ENCODE measurements at regions not wholly inside any gene's neighbourhood (a gene's known extent, or its start where the extent isn't known, plus 50 kb on each side); places are given as distances from the start of the nearest gene placed in this dataset.
"Not testable (repeated sequence)": the region's sequence is repeated elsewhere in the genome, so short reads cannot be mapped to it uniquely, and the experiment has no call there.

DNA sequence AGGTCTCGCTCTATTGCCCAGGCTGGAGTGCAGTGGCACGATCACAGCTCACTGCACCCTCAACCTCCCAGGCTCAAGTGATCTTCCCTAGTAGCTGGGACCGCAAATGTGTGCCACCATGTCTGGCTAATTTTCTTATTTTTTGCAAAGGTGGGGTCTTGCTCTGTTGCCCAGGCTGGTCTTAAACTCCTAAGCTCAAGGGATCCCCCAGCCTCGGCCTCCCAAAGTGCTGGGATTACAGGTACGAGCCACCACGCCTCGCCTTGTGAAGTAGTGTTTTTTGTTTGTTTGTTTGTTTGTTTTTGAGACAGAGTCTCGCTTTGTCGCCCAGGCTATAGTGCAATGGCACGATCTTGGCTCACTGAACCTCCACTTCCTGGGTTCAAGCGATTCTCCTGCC, 125.5 kb downstream of the HAUS1 start:
- DNase-seq: not testable (repeated sequence)

DNA sequence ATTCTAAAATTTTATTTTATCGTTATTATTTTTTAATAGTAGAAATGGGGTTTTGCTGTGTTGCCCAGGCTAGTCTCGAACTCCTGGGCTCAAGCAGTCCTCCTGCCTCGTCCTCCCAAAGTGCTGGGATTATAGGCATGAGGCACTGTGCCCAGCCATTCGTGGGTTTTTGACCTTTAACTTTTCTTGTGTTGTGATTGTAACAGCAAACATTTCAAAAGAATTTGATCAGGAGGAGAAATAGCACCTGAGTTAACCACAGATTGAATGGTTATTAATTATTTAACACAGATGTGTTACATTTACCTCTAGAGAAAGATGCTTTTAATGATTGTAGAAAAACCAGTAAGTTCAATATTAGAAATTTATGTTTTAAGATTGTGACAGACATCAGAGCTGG, 132.0 kb downstream of the HAUS1 start:
- DNase-seq: no peak

DNA sequence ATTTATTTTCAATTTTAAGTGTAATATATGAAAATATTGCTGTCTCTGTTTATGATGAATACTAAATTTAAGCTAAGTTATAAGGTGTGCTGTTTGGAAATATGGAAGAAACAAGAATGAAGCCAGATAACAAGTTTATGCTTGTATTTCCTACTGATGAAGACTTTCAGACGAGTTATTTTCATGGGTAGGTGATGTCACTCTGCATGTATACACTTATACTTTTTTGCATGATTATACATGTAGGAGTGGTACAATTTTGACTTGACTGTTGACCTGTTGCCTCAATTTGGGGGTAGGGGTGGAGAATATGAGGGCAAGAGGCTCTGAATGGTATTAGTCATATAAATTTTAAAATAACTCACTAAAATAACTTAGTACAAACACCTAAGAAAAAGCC, 133.7 kb downstream of the HAUS1 start:
- no peak for DNase-seq

DNA sequence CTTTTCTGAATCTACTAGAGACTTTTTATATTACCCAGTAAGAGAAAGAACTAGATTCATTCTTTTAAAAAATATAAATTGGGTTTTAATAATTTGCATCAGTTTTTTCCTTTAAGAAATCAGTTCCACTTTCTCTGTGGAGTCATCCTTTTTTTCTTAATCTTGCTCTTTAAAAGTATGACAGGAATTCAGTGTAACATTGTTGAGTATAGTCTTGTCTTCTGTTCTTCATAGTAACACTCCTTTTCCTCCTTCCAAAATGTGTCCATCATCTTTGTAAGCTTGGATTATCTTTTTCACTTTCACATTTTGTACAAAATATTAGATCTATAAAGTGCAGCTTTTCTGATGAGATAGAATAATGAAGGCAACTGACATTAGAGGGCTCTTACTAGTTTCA, 135.4 kb downstream of the HAUS1 start:
- no peak for DNase-seq

DNA sequence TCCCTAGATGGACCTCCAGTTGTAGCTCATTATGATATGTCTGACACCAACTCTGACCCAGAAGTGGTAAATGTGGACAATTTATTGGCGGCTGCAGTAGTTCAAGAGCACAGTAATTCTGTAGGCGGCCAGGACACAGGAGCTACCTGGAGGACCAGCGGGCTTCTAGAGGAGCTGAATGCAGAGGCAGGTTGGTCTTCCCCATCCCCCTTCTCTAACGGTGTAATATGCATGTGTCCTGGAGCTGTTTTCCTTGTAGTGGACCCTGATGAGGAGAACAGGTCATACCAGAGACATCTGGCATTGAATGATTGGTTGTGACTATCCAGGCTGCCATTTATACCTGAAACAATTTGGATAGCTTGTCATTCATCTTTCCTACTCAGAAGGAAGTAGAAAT, 135.8 kb downstream of the HAUS1 start:
- no peak for DNase-seq

DNA sequence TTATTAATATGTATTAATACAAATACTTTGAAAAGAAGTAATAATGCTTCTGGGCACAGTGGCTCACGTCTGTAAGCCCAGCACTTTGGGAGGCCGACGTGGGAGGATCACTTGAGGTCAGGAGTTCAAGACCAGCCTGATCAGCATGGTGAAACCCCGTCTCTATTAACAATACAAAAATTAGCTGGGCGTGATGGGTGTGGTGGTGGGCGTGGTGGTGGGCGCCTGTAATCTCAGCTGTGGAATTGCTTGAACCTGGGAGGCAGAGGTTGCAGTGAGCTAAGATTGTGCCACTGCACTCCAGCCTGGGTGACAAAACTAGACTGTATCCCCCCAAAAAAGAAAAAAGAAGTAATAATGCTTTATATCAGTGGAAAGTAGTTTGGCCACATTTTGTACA, 137.2 kb downstream of the HAUS1 start:
- not testable (repeated sequence) for DNase-seq

DNA sequence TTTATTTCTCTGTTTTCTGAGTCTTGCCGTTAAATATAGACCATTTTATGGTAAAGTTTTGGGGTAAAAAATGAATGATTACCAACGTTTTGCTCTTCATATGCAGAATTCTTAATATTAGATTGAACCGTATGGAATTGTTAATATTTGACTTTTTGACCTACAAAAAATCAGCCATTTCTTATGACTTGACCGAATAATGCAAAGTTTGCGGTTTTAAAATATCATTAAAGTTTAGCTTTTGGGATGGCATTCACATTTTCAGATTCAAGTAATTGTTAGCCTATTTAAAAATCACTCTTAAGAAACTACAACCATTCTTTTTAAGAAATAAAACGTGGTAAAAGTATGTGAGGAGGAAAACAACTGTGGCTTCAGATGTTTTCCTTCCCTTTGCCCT, 138.0 kb downstream of the HAUS1 start:
- DNase-seq: no peak

DNA sequence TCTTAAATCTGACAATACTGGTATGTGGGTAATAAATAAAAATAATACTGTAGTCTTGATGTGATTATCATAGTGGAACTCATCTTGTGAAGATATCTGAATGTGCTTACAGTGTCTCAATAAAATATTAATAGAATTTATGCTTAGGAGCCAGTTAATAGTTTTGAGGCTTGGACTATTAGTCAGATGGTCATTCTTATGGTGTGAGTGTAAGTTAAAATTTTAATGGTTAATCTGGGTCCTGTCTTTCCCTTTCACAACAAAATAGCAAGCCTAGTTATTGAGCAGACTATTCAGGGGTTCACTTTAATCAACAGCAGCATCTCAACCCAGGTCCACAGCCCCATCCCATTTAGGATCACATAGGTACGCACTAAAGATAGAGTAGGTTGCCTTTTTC, 138.9 kb downstream of the HAUS1 start:
- DNase-seq: no peak

DNA sequence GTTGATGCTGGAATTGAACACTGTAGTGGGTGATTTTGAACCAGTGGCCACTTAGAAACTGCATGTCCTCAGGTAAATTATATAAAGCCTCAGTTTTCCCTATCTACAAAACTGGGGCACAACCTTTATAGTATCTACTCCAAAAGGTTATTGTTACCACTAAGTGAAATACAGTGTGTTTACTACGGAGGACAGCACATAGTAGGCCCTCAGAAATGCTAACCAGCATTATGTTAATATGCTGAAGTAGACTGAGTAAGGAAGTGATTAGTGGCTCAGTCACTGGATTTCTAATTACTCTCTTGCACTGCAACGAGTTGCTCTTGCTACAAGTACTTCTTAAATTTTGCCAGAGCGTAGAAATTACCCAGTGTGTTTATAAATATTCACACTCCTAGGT, 139.5 kb downstream of the HAUS1 start:
- no peak for DNase-seq

DNA sequence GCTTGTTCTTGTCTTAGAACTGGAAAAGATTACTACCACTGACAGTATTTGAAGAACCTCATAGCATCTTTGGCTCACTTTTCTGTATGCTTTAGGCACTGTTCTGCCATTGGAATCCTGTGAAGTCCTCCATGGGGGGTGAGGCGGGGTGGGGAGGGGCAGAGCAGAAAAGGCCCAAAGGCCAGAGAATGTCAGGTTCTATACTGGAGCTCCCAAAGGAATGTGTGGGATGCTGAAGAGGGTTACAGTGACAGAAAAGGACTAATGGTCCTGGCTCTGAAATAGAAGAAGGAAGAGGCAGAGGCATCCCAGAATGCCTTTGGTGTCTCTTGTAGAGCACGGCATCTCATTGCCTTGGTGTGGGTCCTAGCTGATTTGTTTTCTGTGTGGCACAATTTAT, 141.9 kb downstream of the HAUS1 start:
- no peak for DNase-seq

DNA sequence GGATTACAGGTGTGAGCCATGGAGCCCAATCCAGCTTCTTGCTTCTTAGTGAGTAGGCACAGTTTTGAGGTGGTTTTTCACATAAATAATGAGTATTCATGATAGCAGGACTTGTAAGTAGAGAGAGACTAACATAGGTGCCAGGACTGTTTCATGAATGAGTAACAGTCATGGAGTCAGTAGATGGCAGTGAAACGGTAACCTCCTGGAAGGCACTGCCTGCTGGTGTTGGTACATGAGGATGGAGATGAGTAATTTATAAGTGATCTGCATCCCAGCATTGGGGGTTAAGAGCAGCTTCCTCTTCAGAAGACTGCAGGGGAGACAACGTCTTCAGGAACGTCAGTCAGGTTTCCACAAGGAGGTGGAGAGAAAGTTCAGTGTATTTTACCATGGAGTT, 143.8 kb downstream of the HAUS1 start:
- DNase-seq: no peak

DNA sequence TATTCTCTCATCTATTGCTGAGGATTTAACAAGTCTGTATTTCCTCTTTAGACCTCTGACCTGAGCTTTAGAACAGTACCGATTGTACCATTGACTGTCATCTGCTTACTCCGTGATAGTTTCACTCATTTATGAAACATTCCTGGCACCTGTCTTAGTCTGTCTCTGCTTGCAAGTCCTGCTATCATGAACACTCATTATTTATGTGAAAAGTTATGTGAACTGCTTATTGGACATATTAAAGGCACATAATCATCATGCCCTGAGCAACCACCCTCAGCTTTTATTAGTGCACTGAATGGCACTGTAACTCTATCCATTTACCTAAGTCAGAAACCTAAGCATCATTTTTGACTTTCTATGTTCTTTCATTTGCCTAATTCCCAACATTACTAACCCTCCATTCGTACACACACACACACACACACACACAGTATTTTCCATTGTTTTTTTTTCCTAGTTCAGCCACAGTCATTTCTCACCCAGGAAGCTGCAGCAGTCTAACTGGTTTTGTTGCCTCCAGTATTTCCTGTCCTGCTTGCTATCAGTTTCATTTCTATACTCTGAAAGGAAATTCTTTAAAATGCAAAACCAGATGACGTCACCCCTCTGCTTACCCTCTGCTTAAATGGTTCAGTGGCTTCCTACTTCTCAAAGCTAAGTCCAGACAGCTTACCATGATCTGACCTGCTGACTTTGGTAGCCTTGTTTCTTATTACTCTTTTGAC, 146.1 kb downstream of the HAUS1 start:
- DNase-seq: peak; percentile 33

DNA sequence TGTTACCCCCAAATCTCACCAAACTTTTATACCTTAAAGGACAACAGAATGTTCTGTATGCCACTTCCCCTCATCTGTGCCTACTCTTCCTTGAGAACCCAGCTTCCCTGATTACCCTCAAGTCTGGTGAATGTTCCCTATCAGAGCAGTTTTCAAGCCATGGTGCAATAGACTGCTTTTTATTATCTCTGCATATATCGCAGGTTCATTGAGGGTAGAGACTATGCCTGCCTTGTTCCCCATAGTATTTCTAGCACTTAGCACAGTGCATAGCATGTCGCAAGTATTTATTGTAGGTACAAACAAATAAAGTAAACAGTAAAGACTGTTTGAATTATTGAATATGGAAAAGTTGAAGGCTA, 146.6 kb downstream of the HAUS1 start:
- DNase-seq: no peak

DNA sequence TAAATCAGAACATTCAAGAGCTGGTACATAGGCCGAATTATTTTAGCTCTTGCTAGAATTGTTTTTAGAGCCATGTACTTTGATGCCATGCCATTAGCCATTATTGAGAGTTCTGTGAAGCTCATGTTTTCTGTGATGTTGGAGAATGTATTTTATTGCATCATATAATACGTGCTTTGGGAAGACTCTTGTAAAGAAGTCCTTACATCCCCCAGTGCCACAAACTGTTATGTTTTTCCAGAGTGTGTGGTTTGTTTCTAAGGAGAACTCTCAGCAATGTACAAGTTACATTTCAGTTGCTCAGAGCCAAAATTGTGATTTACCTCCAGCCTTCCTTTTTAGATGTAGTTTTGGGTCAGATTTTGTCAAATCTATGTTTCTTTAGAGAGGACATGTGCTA, 148.6 kb downstream of the HAUS1 start:
- no peak for DNase-seq

DNA sequence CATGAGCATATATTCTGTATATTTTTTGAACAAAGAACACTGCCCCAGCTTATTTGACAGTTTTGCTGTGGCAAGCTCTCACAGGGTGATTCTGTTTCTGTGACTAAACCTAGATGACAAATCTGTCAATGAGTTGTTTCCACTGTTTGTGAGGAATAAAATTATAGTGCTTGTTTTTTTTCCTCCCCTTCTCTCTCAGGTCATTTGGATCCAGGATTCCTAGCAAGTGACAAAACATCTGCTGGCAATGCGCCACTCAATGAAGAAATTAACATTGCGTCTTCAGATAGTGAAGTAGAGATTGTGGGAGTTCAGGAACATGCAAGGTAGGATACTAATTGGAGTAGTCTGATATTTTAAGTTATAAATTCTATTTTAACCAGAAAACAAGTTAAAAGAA, 149.3 kb downstream of the HAUS1 start:
- DNase-seq: no peak

DNA sequence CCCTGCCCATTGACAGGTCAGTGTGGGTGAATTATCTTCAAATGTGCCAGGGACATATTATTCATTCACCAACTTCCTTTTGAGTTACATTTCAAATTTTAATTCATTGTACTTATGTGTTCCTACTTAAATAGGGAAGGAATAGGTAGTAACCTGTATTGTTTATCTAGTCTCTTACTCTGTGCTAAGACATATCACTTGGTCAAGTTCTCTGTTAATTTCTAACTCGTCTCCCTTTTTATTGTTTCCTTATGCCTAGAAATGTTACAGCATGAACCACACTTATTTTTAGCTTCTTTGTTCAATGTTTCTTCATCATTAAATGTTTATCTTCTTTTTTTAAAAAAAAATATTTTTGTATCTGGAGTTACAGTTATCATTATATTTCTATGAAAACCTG, 151.9 kb downstream of the HAUS1 start:
- no peak for DNase-seq

DNA sequence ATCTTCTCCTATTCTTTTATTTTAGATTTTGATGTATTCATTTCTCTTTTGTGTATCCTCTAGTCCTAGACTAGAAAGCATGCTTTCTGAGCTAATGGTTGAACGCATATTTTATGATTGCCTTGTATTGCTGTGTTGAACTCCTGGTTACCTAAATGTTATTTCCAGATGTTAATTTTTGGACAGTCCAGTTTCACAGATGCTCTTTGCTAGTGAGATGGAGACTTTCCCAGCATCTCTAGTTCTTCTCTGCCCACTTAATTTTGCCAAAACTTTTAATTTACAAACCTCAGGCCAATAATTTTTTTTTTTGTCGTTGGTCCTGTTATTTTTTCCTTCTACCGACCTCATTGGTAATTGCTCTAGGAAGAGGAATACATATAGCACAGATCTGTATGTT, 153.2 kb downstream of the HAUS1 start:
- no peak for DNase-seq

DNA sequence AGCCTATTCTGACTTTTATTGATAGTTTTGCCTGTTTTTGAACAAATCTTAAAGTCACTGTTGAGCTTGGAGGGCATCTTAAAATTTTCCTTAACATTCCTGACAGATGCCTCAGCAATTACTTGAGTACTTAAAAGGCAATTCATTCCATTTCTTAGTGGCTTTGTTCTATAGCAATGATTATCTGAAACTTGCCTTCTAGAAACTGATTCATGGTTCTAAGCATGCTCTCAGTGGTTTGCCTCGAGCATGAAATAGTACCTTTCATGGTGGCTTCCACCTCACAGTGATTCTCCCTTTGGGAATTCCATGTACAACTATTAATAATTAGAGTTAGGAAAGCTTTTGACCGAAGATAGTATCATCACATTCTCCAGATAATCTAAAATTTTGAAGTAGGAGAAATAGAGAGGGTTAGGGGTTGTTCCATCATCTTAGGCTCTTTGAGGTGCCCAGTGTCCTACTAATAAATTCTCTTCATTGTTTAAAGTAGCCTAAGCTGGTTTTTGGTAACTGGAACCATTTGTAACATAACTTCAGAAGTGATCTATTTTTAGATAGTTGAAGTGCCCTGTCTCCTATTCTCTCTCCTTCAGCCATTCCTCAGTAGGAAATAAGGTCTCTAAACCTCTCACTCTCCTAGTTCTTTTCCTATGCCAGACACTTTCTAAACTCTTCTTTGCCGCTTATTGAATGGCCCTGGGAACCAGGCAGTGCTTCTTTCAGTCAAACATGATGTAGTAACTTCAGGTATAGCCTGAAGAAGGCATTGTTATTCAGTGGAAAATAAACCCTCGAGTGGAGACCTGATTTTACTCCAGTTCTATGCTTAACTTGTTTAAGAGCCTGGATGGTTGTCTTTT, 156.1 kb downstream of the HAUS1 start:
- DNase-seq: no peak

DNA sequence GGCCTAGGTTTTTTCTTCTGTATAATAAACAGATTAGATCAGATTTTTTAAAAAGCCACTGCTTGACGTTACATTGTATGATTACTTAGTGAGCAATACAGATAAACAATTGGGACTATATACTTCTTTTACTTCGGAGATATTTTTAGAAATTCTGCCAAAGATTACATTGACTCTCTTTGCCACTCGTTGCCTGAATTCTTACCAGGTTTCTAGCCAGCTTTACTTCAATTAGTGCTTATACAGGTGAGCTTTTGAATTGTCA, 156.6 kb downstream of the HAUS1 start:
- DNase-seq: no peak

DNA sequence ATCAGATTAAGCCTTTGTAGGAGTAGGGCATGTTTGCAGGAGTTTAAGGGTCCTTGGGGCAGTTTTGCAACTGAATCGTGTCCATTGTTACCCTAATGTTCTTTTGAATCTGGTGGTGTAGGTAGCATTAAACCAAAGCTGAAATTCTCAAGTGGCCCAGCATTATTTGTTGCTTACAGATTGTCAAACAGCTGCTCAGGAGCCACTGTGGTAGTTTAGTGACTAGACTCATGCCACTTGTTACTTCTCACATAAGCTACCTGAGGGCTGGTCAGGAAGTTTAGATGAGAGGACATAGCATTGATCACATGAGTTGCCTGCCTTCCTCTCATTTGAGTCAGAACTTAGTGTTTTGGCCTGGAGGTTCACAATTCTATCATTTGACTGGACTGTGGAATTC, 157.6 kb downstream of the HAUS1 start:
- DNase-seq: no peak

DNA sequence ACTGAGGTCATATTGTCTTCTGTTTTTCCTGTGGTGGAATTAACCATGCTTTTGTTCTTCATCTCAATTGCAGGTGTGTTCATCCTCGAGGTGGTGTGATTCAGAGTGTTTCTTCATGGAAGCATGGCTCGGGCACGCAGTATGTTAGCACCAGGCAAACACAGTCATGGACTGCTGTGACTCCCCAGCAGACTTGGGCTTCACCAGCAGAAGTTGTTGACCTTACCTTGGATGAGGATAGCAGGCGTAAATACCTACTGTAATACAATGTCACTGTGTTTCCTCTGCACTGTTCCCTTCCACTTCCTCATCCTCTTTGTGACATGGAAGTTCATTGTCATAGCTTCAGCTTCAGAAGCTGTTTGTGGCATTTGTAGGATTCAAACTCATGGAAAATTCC, 158.7 kb downstream of the HAUS1 start:
- no peak for DNase-seq

DNA sequence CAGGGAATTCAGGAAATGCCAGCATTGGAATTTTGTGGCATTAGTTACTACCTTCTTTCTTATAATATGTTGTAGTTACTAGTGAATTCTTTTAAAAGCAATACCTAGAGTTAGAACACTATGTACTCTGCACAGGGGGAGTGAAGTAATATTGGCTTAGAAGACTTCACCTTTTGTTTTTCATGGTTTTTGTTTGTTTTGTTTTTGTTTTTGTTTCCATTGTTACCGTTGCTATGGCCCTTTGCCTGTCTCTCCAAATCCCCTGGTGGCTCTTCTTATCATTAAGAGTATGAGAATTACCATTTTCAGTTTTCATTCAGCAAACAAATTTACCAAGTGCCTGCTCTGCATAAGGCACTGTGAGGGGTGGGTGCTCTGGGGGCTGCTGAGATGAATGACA, 160.1 kb downstream of the HAUS1 start:
- no peak for DNase-seq

DNA sequence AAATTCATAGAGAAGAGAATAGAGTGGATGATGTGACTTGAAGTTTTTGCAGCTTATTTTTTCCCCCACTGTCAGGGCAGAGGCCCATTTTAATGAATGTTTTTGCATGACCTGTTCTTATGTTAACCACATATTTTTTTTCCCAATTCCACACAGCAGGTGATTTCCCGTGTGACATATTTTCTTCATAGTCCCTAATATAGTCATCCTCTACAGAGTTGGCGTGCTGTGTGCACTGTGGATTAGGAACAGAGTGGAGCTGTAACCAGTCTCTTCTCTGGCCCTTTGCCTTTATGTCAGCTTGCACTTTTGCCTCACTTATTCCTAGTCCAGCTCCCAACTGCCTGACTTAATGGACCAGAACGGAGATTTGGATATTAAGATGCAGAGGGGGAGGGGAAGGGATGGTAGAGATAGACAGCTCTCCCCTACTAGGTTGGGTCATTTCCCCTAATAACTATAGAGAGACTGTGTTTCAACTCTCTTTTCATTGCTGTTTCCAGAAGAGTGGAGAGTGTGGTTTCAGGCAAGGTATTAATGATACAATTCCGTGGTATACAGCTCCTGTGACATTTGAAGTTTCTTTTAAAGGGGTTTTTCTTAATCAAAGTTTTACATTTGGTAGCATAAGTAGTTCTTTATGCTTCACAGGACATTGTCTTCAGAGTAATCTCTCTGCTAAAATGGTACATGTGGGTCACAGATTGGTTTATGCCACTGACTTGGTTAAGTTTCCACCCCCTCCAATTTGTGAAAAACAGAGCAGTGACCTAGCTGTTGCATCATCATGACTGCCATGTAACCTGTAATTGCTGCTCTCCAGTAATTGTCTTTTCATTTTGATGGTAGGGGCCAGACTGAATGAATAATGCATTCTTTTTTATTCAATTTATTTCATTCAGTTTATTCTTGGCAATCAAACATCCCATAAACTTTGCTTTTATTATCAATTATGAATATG, 161.3 kb downstream of the HAUS1 start:
- no peak for DNase-seq
